HepG2 (cell line): ENCODE measurements at regions not wholly inside any gene's neighbourhood (a gene's known extent, or its start where the extent isn't known, plus 50 kb on each side); places are given as distances from the start of the nearest gene placed in this dataset.

Source experiments
- CHD2 ChIP-seq: IDR thresholded peaks from 2 replicates; pipeline ENCODE4 v1.6.1; 2011; ENCODE audit warnings: low read depth, low read length, improper control_type of control experiment
- TF ChIP-seq, protein P1 (sequence below): sonication (generic); formaldehyde crosslinking; IDR thresholded peaks from 2 replicates; pipeline ENCODE4 v1.5.0; 2020; ENCODE audit warnings: mild to moderate bottlenecking, missing genetic modification reagents, moderate library complexity

DNA sequence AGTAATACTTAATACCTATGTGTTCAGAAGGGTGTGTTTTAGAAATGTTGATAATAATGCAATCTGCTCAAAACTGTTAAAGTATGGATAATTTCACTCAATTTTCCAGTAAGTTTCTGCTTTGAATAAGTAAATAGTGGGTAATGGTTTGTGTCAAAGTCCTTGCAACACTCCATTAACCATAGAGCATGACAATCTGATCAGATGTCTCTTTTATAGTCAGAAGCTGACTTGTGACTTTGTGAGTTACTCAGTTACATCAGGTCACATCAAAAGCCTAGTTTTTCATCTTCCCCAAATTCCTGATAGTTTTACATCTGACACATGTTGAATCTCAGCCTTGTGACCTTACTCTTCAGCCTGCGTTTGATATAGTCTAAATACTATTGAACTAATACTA, 338.0 kb downstream of the EFNB2 start:
- TF ChIP-seq, protein P1, sequence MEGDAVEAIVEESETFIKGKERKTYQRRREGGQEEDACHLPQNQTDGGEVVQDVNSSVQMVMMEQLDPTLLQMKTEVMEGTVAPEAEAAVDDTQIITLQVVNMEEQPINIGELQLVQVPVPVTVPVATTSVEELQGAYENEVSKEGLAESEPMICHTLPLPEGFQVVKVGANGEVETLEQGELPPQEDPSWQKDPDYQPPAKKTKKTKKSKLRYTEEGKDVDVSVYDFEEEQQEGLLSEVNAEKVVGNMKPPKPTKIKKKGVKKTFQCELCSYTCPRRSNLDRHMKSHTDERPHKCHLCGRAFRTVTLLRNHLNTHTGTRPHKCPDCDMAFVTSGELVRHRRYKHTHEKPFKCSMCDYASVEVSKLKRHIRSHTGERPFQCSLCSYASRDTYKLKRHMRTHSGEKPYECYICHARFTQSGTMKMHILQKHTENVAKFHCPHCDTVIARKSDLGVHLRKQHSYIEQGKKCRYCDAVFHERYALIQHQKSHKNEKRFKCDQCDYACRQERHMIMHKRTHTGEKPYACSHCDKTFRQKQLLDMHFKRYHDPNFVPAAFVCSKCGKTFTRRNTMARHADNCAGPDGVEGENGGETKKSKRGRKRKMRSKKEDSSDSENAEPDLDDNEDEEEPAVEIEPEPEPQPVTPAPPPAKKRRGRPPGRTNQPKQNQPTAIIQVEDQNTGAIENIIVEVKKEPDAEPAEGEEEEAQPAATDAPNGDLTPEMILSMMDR: no peak
- TF ChIP-seq CHD2: no peak
